HG02798 (cell line): ENCODE measurements at regions not wholly inside any gene's neighbourhood (a gene's known extent, or its start where the extent isn't known, plus 50 kb on each side); places are given as distances from the start of the nearest gene placed in this dataset.
"Not testable (repeated sequence)": the region's sequence is repeated elsewhere in the genome, so short reads cannot be mapped to it uniquely, and the experiment has no call there.

Experiments used
- ATAC-seq: cut with Tn5 transposase; IDR thresholded peaks from one replicate; pipeline ENCODE4 v1.9.1; 2021; ENCODE audit warnings: mild to moderate bottlenecking; ENCODE audit not compliant: unreplicated experiment, poor library complexity

DNA sequence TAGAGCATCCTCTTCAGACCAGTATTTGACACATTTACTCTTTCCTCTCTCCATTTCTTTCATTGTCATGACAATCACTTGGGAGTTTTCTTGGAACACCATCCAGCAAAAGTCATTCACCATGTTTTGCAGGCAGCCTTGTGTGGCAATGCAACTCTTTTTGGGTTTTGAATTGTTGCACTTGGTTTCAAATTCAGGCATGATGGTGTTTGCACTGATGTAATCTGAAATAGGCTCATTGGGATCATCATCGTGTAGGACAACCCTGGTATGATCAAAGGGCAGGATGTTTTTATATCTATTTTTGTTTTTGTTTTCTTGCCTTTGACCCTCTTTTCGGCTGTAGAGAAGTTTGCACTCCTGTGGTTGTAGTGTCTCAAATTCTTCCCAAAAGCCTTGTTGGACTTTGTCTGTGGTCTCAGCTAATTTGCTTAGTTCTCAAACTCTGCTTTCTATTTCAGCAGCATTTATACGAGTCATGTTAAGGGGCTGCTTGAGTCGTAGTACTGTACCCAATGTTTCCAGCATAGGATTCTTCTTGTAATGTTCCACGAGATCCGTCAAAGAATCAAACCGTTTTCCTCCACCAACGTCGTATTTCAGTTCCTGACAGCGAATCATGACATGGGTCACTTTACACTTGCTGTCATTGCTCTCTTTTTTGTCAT, 160.8 kb upstream of the TNFAIP3 start:
- ATAC-seq = peak; percentile 39

- ATAC-seq = no peak
Measured at GRCh38 chr6:137707038-137707589, 159.9 kb upstream of the TNFAIP3 start.

DNA sequence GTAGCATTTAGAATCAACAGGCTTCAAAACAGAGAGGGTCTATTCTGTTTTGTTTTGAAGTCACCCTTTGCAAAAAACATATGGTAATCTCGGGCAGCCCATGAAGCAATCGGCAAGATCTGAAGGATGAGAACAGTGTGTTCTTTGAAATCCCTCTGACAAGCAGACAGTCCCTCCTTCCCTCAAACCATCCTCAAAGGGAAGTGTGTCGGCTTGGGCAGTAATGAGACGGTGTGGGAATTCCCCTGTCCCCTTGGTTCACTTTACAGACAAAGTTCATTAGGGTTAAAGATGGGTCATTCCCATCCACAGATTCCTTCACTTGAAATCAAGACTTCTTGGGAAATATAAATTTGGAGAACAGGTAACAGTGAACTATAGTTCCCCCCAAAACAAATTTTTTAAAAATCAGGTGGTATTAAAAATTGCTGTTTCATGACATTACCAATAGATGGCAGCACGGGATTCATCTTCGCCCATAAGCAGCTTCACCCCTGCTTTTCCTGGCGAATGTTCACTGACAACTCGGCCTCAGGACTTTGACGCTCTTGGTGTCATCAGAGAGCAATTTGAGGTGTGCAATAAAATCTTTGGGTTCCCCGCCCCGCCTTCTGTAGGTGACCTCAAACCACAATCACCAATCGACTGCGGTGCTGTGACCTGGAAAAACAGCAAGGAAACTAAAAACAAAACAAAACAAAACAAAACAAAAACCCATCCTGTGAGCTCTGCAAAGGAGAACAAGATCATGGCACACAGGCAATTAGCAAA, 159.3 kb upstream of the TNFAIP3 start:
- ATAC-seq = peak; percentile 71

DNA sequence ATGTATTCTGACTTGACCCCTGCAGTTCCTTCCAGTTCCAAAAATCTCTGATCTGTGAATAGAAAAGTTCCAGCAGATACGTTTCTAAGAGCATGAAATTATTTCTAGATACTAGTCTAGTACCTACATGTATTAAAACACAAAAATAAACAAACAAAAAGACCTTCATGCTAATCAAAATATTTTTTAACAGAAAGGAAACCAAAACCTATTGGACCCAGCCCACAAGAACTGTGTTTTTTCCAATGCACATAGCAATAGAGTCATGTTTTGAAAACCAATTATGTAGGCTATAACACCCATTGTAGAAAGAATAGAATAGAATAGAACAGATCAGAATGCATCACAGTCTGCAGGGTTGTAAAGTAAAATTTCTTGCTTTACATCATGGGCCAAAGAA, 158.6 kb upstream of the TNFAIP3 start:
- no peak for ATAC-seq

GRCh38 chr6:137709424-137710236, 157.4 kb upstream of the TNFAIP3 start:
- ATAC-seq = no peak

GRCh38 chr6:137711972-137712371, 155.1 kb upstream of the TNFAIP3 start:
- no peak for ATAC-seq

DNA sequence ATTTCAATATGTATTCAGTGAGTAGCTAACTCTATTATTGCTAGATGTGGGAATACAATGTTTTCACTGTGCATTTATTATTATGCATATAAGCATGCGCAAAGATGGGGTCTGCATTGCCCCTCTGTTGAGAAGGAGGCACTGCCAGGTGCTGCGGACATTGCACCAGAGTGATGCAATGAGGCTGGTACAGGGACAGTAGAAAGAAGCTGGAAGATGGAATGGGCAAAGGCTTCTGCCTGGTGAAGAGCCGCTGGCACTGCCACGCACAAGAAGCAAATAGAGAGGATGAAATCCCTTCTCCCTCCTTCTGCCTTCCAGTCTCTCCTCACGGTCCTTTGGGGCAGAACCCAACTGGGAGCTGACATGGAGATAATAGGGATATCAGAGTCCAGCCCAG, 154.5 kb upstream of the TNFAIP3 start:
- no peak for ATAC-seq

GRCh38 chr6:137715589-137716045, 151.4 kb upstream of the TNFAIP3 start:
- no peak for ATAC-seq

DNA sequence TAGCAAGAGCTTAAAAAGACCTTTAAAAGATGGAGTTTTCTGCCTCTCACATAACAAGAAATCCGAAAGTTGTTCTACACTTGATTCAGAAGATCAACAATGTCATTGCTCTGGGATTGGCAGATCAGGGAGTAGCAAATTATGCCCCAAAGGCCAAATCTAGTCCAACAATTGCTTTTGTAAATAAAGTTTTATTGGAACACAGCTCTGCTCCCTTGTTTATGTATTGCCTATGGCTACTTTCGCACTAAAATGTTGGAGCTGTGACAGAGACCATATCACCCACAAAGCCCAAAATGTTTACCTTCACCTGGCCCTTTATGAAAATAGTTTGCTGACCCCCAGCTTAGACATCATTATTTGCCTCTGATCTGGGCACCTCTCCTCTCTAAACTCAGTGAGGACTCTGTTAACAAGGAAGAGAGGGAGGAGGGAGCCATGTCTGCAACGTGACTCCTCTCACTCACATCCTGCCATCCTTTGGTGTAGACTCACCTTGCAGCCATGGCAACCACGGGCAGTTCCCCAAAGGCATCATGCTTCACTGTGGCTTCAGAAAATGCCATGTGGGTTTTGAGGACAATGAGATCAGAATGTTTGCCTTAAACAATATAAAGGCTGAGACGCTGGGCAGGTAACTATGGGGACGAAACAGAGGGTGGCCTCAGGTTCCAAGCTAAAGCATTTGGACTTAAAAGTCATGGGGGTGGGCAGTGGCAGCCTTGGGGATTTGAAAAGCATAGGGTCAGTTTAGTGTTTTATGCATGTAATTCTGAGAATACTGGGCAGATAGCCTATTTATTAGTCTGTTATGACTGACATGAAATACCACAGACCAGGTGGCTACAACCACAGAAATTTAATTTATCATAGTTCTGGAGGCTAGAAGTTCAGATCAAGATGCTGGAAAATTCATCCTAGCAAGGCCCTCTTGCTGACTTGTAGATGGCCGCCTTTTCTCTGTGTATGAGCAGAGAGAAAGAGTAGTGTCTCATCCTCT, 149.7 kb upstream of the TNFAIP3 start:
- no peak for ATAC-seq

GRCh38 chr6:137718903-137719302, 148.2 kb upstream of the TNFAIP3 start:
- not testable (repeated sequence) for ATAC-seq

DNA sequence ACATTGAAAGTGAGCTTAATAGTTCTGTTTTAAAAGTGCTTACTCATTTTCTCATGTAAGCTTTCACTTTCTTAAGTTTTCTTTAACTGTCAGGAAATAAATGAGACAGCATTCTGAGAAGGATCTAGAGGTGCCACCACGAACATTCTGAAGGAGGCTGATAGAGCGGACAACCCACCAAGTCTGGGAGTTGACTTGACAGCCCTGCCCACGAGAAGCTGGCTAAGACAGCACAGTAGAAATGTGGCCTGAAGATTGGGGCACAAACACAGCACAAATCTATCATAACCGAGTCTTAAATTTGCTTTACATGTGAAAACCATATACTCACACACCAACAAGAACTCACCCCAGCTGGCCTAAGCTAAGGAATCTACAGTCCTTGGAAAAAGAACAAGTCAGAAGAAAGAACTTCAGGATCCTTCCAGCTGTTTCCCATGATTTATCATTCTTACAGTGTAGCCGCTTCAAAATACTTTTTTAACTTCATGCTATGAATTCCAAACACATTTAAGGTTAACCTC, 144.2 kb upstream of the TNFAIP3 start:
- ATAC-seq = no peak

DNA sequence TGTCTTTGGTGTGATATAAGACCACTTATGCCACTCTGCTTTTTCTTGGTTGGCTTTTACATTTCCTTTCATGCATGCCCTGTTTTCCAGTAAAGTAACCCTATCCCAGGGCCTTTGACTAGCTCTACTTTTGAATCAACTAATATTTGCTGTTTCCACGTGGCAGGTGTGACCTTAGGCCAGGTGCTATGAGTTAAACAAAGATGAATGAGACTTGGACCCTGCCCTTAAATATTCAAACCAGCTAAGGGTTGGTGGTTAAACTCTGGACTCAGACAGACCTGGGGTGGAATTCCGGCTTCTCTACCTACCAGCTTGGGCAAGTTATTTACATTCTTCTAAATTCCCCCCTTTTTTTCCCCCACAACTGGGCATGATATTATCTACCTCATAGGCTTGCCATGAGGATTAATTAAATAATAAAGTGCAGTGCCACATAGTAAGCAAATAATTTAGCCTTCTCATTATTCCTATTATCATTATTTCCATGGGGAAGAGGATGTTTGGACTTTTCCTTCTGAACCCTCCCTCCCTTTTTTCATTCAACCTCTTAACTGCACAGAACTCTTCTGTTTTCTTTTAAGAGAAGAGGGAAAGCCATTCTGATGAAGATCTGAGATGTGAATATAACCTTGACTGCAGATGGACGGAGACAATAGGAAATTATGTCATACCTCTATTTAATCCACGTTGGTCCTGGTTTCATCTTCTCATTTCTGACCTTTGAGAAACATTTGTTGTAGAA, 143.6 kb upstream of the TNFAIP3 start:
- ATAC-seq = no peak

DNA sequence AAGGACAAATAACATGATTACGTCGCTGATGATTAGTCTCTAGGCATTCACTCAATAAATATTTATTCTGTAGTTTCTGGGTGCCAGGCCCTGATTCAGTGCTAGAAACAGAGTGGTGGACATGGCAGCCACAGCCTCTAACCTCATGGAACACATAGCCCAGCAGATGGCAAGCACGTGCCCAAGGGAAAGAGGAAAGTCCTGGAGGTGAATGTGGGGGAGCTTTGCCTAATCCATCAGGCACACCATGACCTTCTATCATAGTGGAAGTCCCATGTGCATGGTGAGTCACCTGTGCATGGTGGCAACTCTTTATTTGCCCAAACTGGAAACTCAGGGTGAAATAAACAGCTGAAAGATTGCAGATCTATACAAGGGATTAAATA, 143.0 kb upstream of the TNFAIP3 start:
- ATAC-seq = no peak

- ATAC-seq = no peak
Measured at GRCh38 chr6:137724495-137725211, 142.4 kb upstream of the TNFAIP3 start.

GRCh38 chr6:137725949-137726348, 141.1 kb upstream of the TNFAIP3 start:
- no peak for ATAC-seq

GRCh38 chr6:137726582-137726981, 140.5 kb upstream of the TNFAIP3 start:
- no peak for ATAC-seq

DNA sequence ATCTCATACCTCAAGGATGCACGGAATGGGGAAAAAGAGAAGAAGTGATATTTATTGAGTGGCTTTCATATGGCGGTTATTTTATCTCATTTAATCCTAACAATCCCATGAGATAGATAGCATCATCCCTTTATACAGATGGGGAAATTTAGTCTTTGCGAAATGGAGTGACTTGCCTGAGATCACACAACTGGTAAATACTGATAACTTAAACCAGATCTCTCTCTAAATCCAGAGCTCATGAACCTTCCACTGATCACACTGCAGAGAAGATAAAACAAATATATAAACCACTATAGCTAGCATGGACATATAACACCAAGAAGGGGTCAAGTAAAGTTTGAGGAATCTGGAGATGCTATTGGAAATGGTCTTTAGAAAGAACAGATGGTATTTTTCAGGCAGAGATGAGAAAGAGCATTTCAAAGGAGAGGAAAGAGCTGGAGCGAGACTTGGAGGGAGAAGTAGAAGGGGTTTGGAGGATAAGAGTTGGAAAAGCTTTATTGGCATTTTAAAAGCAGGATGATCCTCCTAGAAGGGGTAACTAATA, 139.8 kb upstream of the TNFAIP3 start:
- no peak for ATAC-seq
